HL-60/S4 treated with phorbol 12-myristate 13-acetate at 8.2 ng/mL for 4 days and 3 days (cell line): ENCODE measurements at regions not wholly inside any gene's neighbourhood (a gene's known extent, or its start where the extent isn't known, plus 50 kb on each side); places are given as distances from the start of the nearest gene placed in this dataset.
"Not testable (repeated sequence)": the region's sequence is repeated elsewhere in the genome, so short reads cannot be mapped to it uniquely, and the experiment has no call there.

Source experiments
- in situ Hi-C: fragments of 300-500 bp; cut with MboI; formaldehyde crosslinking; loops from 2 replicates; pipeline ENCODE4 v1.15.0; 2022; ENCODE audit warnings: low sequenced_read_pairs

GRCh38 chr1:38526046-38526445 lies 333.5 kb downstream of the RRAGC start:
- in situ Hi-C loops: no loop called here

GRCh38 chr1:38525343-38526043 lies 334.1 kb downstream of the RRAGC start:
- in situ Hi-C loops: no loop called here

- in situ Hi-C loops: no loop called here
These were observed 335.4 kb downstream of the RRAGC start for GRCh38 chr1:38524025-38524641.

- in situ Hi-C loops: no loop called here
These were observed 336.0 kb downstream of the RRAGC start for GRCh38 chr1:38523568-38523939.

- in situ Hi-C loops: no loop called here
These were observed 336.5 kb downstream of the RRAGC start for GRCh38 chr1:38522915-38523567.

GRCh38 chr1:38516560-38516959 lies 343.0 kb downstream of the RRAGC start:
- in situ Hi-C loops: no loop called here

GRCh38 chr1:38512789-38513188 lies 346.8 kb downstream of the RRAGC start:
- in situ Hi-C loops: no loop called here

GRCh38 chr1:38512024-38512767 lies 347.4 kb downstream of the RRAGC start:
- in situ Hi-C loops: no loop called here

- in situ Hi-C loops: no loop called here
These were observed 351.3 kb downstream of the RRAGC start for GRCh38 chr1:38508232-38508631.

- in situ Hi-C loops: no loop called here
These were observed 352.0 kb downstream of the RRAGC start for GRCh38 chr1:38507563-38507962.

GRCh38 chr1:38505944-38506343 lies 353.6 kb downstream of the RRAGC start:
- in situ Hi-C loops: no loop called here

GRCh38 chr1:38502758-38503157 lies 356.8 kb downstream of the RRAGC start:
- in situ Hi-C loops: no loop called here

GRCh38 chr1:38500891-38501290 lies 358.7 kb downstream of the RRAGC start:
- in situ Hi-C loops: no loop called here

GRCh38 chr1:38500352-38500751 lies 359.2 kb downstream of the RRAGC start:
- in situ Hi-C loops: no loop called here

GRCh38 chr1:38498686-38499085 lies 360.9 kb downstream of the RRAGC start:
- in situ Hi-C loops: no loop called here

- in situ Hi-C loops: no loop called here
These were observed 361.5 kb downstream of the RRAGC start for GRCh38 chr1:38497921-38498656.

GRCh38 chr1:38493306-38493705 lies 366.3 kb downstream of the RRAGC start:
- in situ Hi-C loops: not testable (repeated sequence)

- in situ Hi-C loops: no loop called here
These were observed 369.7 kb downstream of the RRAGC start for GRCh38 chr1:38489844-38490270.

- in situ Hi-C loops: no loop called here
These were observed 371.2 kb downstream of the RRAGC start for GRCh38 chr1:38488162-38488898.

- in situ Hi-C loops: no loop called here
These were observed 372.2 kb downstream of the RRAGC start for GRCh38 chr1:38487396-38487795.
